GM23248 (cell line): ENCODE measurements at regions not wholly inside any gene's neighbourhood (a gene's known extent, or its start where the extent isn't known, plus 50 kb on each side); places are given as distances from the start of the nearest gene placed in this dataset.

Experiments
- EZH2 ChIP-seq: fragments of 200-600 bp; sonication (generic); IDR thresholded peaks from 2 replicates; pipeline ENCODE4 v1.6.1; 2018; ENCODE audit warnings: antibody characterized with exemption, mild to moderate bottlenecking; ENCODE audit not compliant: insufficient read depth, poor library complexity, severe bottlenecking
- EZH2phosphoT487 ChIP-seq: fragments of 200-600 bp; sonication (generic); IDR thresholded peaks from 2 replicates; pipeline ENCODE4 v1.6.1; 2018; ENCODE audit warnings: antibody characterized with exemption, moderate library complexity, mild to moderate bottlenecking, low read depth; ENCODE audit not compliant: insufficient read depth

DNA sequence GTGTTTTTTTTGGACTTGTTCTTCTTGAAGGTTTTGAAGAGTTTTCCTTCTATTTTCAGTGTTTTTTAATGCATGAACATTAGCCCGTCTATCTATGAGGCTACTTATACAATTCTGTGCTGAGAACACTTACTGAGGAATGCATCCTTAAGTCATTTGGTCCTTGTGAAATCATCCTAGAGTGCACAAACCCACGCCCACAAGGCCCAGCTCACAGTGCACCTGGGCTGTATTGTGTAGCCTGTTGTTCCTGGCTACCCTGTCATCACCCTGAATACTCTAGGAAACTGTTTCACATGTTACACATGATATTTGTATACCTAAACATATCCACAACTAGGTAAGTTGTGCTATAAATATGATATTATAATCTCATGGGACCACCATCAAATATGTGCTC lies 1226.7 kb downstream of the NLGN4Y start:
- no peak for TF ChIP-seq EZH2phosphoT487
- TF ChIP-seq EZH2: no peak
